NCI-H1092 (cell line): ENCODE measurements at regions not wholly inside any gene's neighbourhood (a gene's known extent, or its start where the extent isn't known, plus 50 kb on each side); places are given as distances from the start of the nearest gene placed in this dataset.
A peak's percentile ranks its signal among the peaks of the same experiment; 100 is the strongest.

ENCODE experiments used
- DNase-seq: peaks from one replicate; lab custom pipeline; 2025; lab: John Stamatoyannopoulos, UW

- no peak for DNase-seq
These were observed 1324.8 kb downstream of the TMEM121 start for GRCh38 chr14:106850913-106851825.

GRCh38 chr14:106872611-106873446, 1346.4 kb downstream of the TMEM121 start:
- DNase-seq: peak; percentile 53

DNA sequence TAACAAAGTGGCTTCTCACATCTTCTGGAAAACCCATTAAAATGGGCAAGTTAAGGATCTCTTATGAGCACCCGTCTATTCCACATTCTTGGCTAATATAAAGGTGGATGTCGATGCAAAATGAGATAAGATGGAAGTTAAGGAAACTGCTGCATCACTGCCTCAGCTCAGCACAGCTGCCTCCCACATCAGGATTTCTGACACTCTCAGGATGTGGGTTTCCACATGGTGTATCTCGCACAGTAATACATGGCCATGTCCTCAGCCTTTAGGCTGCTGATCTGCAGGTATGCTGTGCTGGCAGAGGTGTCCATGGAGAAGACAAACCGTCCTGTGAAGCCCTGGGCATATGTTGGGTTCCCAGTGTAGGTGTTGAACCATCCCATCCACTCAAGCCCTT, 1348.0 kb downstream of the TMEM121 start:
- no peak for DNase-seq

GRCh38 chr14:106875503-106875902, 1349.1 kb downstream of the TMEM121 start:
- DNase-seq: no peak

DNA sequence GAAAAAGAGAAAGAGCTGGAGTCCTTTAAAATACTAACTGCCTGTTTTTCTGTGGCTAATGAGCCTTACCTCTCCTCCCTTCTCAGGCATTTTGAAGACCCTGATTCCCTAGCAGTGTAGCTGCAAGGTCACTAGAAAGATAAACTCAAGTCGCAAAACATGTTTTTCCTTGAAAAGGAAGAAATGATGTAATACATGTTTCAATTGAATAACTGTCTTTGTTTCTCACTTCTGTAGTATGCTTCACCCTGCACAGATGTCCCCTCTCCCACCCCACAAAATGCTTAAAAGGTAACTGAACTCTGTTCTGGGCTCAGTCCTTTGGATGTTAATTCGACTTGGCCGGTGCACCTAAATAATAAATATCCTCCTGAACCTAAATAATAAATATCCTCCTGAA, 1350.3 kb downstream of the TMEM121 start:
- no peak for DNase-seq

DNA sequence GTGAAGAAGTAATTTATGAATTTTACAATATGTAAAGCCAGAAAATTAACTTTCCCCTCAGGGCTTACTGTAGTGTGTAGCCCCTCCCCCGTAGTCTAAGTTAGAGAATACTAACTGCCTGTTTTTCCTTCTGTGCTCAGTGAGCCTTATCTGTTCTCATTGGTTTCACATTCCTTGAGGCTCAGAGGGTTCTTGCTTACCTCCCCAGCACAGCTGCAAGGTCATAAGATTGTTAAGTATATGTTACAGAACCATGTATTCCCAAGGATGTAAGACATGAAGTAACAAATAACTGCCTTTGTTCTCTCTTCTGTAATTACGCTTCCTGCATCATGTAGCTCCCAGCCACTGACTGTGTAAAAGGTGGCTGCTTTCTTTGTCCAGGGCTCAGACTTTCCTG, 1351.1 kb downstream of the TMEM121 start:
- DNase-seq: no peak

DNA sequence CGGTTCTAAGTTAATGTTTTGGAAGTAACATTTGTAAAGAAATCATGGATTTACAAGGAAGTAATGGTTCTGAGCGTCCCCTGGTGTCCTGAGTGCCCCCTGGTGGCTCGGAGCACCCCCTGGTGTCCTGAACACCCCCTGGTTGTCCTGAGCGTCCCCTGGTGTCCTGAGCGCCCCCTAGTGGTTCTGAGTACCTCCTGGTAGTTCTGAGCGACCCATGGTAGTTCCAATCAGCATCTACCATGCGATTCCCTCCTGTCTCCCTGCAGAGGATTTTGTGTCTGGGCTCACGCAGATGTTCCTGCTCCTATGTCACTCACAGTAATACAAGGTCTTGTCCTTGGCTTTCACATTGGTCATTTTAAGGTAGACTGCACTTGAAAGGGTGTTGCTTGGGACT, 1352.9 kb downstream of the TMEM121 start:
- no peak for DNase-seq

DNA sequence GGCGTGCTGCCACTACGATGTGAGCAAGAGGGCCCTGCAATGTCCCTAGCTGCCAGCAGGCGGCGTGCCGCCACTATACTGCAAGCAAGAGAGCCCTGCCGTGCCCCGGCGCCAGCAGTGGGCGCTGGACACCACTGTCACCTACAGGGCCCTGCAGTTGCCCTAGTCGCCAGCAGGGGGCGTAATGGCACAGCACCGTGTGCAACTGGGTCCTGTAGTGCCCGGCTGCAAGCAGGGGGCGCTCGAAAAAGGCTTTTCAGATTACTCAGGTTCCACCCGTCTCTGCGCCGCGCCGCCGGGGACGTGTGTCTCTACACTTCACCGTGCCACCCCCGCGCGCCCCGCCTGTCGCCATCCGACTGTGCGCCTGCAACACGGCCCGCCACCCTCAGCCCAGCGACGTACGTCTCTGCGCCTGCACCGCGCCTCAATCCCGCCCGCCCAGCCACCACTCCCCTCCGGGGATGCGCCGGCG, 1356.9 kb downstream of the TMEM121 start:
- no peak for DNase-seq
